HL-60 (cell line): ENCODE measurements at regions not wholly inside any gene's neighbourhood (a gene's known extent, or its start where the extent isn't known, plus 50 kb on each side); places are given as distances from the start of the nearest gene placed in this dataset.

Source experiments
- DNase-seq, 2 experiments: peaks; one replicate each; pipeline ENCODE4 v3.0.0-alpha.2; 2010 to 2020; ENCODE audit warnings: low read depth in 1 of 2, low spot score in 1 of 2
- H3K27ac ChIP-seq: fragments of 250-450 bp; sonication (Bioruptor Pico); replicated peaks from 2 replicates; pipeline ENCODE4 v1.5.1; 2020; ENCODE audit warnings: mild to moderate bottlenecking, moderate library complexity
- H3K27me3 ChIP-seq: fragments of 250-450 bp; sonication (Bioruptor Pico); 2 replicates; pipeline ENCODE4 v1.5.1; 2021; ENCODE audit warnings: mild to moderate bottlenecking, moderate library complexity; ENCODE audit not compliant: insufficient read depth, poor library complexity, severe bottlenecking
- H3K4me3 ChIP-seq: replicated peaks from 2 replicates; pipeline ENCODE4 v1.5.1; 2011; ENCODE audit warnings: mild to moderate bottlenecking, control low read depth, low read length; ENCODE audit not compliant: insufficient read depth
- GABPA ChIP-seq: IDR thresholded peaks from 2 replicates; pipeline ENCODE4 v1.6.1; 2012; ENCODE audit warnings: low read depth
- POLR2AphosphoS5 ChIP-seq: IDR thresholded peaks from 2 replicates; pipeline ENCODE4 v1.6.1; 2012; ENCODE audit warnings: low read depth
- SPI1 ChIP-seq: IDR thresholded peaks from 2 replicates; pipeline ENCODE4 v1.6.1; 2012; ENCODE audit warnings: low read depth, mild to moderate bottlenecking, borderline replicate concordance
- TF ChIP-seq, protein P1 (sequence below): IDR thresholded peaks from 2 replicates; pipeline ENCODE4 v1.6.1; 2012; ENCODE audit warnings: low read depth; ENCODE audit not compliant: insufficient replicate concordance
- TF ChIP-seq, protein P2 (sequence below): IDR thresholded peaks from one replicate; pipeline ENCODE4 v1.5.1; 2011; ENCODE audit warnings: low read length, control low read depth, inconsistent platforms; ENCODE audit not compliant: insufficient read depth

DNA sequence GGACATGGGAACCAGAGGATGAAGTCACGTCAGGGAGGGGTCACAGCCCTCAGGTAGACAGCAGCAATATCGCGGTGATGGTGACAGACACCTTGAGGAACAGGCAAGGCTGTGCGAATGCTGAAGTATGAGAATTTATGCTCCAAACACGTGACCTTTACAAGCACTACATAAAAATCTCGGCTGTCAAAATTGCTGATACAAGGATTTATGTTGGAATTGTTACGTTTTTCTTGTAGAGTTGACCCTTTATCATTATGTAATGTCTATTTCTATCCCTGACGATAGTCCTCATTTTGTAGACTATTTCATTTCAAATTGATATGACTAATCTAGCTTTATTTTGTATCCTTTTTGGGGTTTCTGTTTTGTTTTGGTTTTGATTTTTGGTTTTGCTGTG is 311.1 kb downstream of the C6orf118 start:
- H3K27ac ChIP-seq: no peak overlapping the region
- H3K27me3 ChIP-seq: no peaks in the 10 kb centered on the region
- TF ChIP-seq SPI1 (no peak), GABPA (no peak), POLR2AphosphoS5 (no peak)
- TF ChIP-seq, protein P1, sequence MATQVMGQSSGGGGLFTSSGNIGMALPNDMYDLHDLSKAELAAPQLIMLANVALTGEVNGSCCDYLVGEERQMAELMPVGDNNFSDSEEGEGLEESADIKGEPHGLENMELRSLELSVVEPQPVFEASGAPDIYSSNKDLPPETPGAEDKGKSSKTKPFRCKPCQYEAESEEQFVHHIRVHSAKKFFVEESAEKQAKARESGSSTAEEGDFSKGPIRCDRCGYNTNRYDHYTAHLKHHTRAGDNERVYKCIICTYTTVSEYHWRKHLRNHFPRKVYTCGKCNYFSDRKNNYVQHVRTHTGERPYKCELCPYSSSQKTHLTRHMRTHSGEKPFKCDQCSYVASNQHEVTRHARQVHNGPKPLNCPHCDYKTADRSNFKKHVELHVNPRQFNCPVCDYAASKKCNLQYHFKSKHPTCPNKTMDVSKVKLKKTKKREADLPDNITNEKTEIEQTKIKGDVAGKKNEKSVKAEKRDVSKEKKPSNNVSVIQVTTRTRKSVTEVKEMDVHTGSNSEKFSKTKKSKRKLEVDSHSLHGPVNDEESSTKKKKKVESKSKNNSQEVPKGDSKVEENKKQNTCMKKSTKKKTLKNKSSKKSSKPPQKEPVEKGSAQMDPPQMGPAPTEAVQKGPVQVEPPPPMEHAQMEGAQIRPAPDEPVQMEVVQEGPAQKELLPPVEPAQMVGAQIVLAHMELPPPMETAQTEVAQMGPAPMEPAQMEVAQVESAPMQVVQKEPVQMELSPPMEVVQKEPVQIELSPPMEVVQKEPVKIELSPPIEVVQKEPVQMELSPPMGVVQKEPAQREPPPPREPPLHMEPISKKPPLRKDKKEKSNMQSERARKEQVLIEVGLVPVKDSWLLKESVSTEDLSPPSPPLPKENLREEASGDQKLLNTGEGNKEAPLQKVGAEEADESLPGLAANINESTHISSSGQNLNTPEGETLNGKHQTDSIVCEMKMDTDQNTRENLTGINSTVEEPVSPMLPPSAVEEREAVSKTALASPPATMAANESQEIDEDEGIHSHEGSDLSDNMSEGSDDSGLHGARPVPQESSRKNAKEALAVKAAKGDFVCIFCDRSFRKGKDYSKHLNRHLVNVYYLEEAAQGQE: no peak
- TF ChIP-seq, protein P2, sequence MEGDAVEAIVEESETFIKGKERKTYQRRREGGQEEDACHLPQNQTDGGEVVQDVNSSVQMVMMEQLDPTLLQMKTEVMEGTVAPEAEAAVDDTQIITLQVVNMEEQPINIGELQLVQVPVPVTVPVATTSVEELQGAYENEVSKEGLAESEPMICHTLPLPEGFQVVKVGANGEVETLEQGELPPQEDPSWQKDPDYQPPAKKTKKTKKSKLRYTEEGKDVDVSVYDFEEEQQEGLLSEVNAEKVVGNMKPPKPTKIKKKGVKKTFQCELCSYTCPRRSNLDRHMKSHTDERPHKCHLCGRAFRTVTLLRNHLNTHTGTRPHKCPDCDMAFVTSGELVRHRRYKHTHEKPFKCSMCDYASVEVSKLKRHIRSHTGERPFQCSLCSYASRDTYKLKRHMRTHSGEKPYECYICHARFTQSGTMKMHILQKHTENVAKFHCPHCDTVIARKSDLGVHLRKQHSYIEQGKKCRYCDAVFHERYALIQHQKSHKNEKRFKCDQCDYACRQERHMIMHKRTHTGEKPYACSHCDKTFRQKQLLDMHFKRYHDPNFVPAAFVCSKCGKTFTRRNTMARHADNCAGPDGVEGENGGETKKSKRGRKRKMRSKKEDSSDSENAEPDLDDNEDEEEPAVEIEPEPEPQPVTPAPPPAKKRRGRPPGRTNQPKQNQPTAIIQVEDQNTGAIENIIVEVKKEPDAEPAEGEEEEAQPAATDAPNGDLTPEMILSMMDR: no peak
- DNase-seq: no peak
- H3K4me3 ChIP-seq: no peak overlapping the region

DNA sequence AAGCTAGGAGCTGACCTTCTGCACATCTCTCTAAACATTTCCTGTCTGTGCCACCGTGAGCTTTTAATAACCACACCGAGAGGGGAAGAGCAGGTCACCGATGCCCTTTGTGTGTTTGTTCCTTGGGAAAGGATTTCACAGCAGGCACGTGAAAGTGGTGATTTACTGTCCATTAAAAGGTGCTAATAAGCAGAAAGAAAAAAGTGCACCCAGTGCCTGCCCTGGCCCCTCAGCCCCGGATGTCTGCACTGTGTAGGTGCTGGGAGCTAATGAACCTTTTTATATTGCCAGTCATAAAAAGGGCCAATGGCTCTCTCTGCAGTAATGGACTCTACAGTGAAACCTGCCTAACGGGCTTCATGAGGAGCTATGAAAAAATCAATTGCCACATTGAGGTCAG is 312.6 kb downstream of the C6orf118 start:
- no peak for DNase-seq
- H3K4me3 ChIP-seq: no peak overlapping the region
- TF ChIP-seq SPI1 (no peak), POLR2AphosphoS5 (no peak), GABPA (no peak)
- TF ChIP-seq, protein P2: no peak
- TF ChIP-seq, protein P1: no peak
- H3K27me3 ChIP-seq: no peaks in the 10 kb centered on the region
- H3K27ac ChIP-seq: no peak overlapping the region

DNA sequence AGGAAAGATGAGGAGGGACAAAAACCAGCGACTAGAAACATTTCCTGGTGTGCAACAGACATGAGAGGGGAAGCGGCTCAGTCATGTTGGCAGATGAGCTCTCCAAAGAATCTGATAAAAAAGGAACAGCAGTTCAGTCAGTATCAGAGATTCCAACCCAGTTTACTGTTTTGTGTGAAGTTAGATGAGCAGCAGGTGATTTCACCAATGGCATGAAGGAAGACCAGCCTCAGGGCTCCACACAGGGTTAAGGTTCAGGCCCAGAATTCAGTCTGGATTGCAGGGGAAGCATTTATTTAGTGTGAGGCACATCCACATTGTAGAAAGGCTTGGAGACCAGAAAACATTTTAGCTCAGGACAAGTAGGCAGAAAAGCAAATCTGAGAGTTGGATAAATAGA is 317.8 kb downstream of the C6orf118 start:
- no peaks in the 10 kb centered on the region for H3K27me3 ChIP-seq
- no peak overlapping the region for H3K27ac ChIP-seq
- no peak for DNase-seq
- H3K4me3 ChIP-seq: no peak overlapping the region
- TF ChIP-seq GABPA (no peak), SPI1 (no peak), POLR2AphosphoS5 (no peak)
- TF ChIP-seq, protein P1: no peak
- TF ChIP-seq, protein P2: no peak
